ENCODE measurements at regions not wholly inside any gene's neighbourhood (a gene's known extent, or its start where the extent isn't known, plus 50 kb on each side); places are given as distances from the start of the nearest gene placed in this dataset.

GRCh38 chr12:41940571-41940970, 204.1 kb downstream of the GXYLT1 start:
- TF ChIP-seq REST (IDR thresholded peaks at IDR 0.05; ENCODE audit: low read depth) (no peak), EP300 (IDR thresholded peaks at IDR 0.05; ENCODE audit: borderline replicate concordance) (no peak), TCF12 (IDR thresholded peaks at IDR 0.05; ENCODE audit: low read depth) (no peak), MAX (IDR thresholded peaks at IDR 0.05) (no peak), TAF1 (IDR thresholded peaks at IDR 0.05; ENCODE audit: low read depth) (no peak), YY1 (IDR thresholded peaks at IDR 0.05; ENCODE audit: low read depth) (no peak), RAD21 (IDR thresholded peaks at IDR 0.05; ENCODE audit: low read depth) (no peak)

Data from Ishikawa (cell line).